OCI-LY7 (cell line): ENCODE measurements at regions not wholly inside any gene's neighbourhood (a gene's known extent, or its start where the extent isn't known, plus 50 kb on each side); places are given as distances from the start of the nearest gene placed in this dataset.
"Not testable (repeated sequence)": the region's sequence is repeated elsewhere in the genome, so short reads cannot be mapped to it uniquely, and the experiment has no call there.

Experiments
- BruUV-seq: library from RNA; stranded (reverse); fragments of 400-500 nt; replicated peaks from 2 replicates; lab custom pipeline; 2021; lab: Mats Ljungman, UMichigan
- CTCF ChIA-PET: fragments of 300-600 bp; sonication (Branson Sonifier 250); formaldehyde crosslinking; loops from one replicate; lab custom pipeline; 2022; ENCODE audit warnings: antibody characterized with exemption; ENCODE audit not compliant: unreplicated experiment; lab: Charles Lee
- POLR2A ChIA-PET: fragments of 300-600 bp; sonication (Branson Sonifier 250); formaldehyde crosslinking; loops from one replicate; lab custom pipeline; 2022; ENCODE audit warnings: antibody characterized with exemption; lab: Charles Lee
- DNase-seq: peaks from one replicate; pipeline ENCODE4 v3.0.0-alpha.2; 2015; ENCODE audit warnings: low spot score
- H2AFZ ChIP-seq: fragments of 200-600 bp; sonication (generic), shearing (Covaris generic); 2 replicates; pipeline ENCODE4 v1.6.1; 2014; ENCODE audit warnings: mild to moderate bottlenecking, antibody characterized with exemption, low read length, moderate library complexity
- H3K27ac ChIP-seq: fragments of 200-600 bp; sonication (generic); 2 replicates; pipeline ENCODE4 v1.5.1; 2014; ENCODE audit warnings: mixed run types, low read depth, mild to moderate bottlenecking, moderate library complexity, low read length, inconsistent platforms; ENCODE audit not compliant: poor library complexity, severe bottlenecking
- H3K36me3 ChIP-seq: fragments of 200-600 bp; sonication (generic); 2 replicates; pipeline ENCODE4 v1.6.1; 2014; ENCODE audit warnings: mild to moderate bottlenecking, antibody characterized with exemption, low read length, moderate library complexity, mixed read lengths; ENCODE audit not compliant: insufficient read depth
- H3K4me1 ChIP-seq: fragments of 200-600 bp; sonication (generic); 2 replicates; pipeline ENCODE4 v1.5.1; 2014; ENCODE audit warnings: mild to moderate bottlenecking, low read length; ENCODE audit not compliant: insufficient read depth, poor library complexity, severe bottlenecking
- H3K4me2 ChIP-seq: fragments of 200-600 bp; sonication (generic); 2 replicates; pipeline ENCODE4 v1.6.1; 2014; ENCODE audit warnings: mild to moderate bottlenecking, low read length
- H3K4me3 ChIP-seq: fragments of 200-600 bp; sonication (generic); 2 replicates; pipeline ENCODE4 v1.5.1; 2014; ENCODE audit warnings: mild to moderate bottlenecking, low read depth, low read length; ENCODE audit not compliant: poor library complexity, severe bottlenecking
- H3K79me2 ChIP-seq: fragments of 200-600 bp; sonication (generic); 2 replicates; pipeline ENCODE4 v1.6.1; 2016; ENCODE audit warnings: low read depth, mild to moderate bottlenecking, low read length, moderate library complexity, mixed read lengths; ENCODE audit not compliant: insufficient read depth
- H3K9me2 ChIP-seq: fragments of 200-600 bp; sonication (generic); 2 replicates; pipeline ENCODE4 v1.6.1; 2016; ENCODE audit warnings: mild to moderate bottlenecking, low read length, mixed read lengths; ENCODE audit not compliant: insufficient read depth
- H3K9me3 ChIP-seq: fragments of 200-600 bp; sonication (generic); 2 replicates; pipeline ENCODE4 v1.6.1; 2014; ENCODE audit warnings: mild to moderate bottlenecking, mixed run types, low read length, mixed read lengths
- H4K20me1 ChIP-seq: fragments of 200-600 bp; sonication (generic); 2 replicates; pipeline ENCODE4 v1.6.1; 2014; ENCODE audit warnings: mild to moderate bottlenecking, antibody characterized with exemption, low read length, moderate library complexity, mixed read lengths; ENCODE audit not compliant: insufficient read depth
- CTCF ChIP-seq: fragments of 200-600 bp; sonication (generic); conservative IDR thresholded peaks from 2 replicates; pipeline ENCODE4 v1.5.1; 2014; ENCODE audit warnings: mild to moderate bottlenecking, antibody characterized with exemption, low read length, moderate library complexity, mixed read lengths
- EZH2phosphoT487 ChIP-seq: fragments of 200-600 bp; sonication (generic); IDR thresholded peaks from 2 replicates; pipeline ENCODE4 v1.6.1; 2018; ENCODE audit warnings: low read depth, borderline replicate concordance, mild to moderate bottlenecking, mixed run types, antibody characterized with exemption, low read length, moderate library complexity, mixed read lengths
- intact Hi-C: fragments of 100-400 bp; cut with micrococcal nuclease; formaldehyde crosslinking; loops from one replicate; pipeline ENCODE4 v1.10.0; 2022; ENCODE audit not compliant: unreplicated experiment

GRCh38 chr5:52626312-52626711, 161.4 kb upstream of the ITGA1 start:
- TF ChIP-seq CTCF = no peak
- no peak for TF ChIP-seq EZH2phosphoT487
- CTCF ChIA-PET = no interaction called here

GRCh38 chr5:52627740-52628139, 160.0 kb upstream of the ITGA1 start:
- Histone ChIP-seq H3K4me2 (no peak overlapping the region), H3K36me3 (no peaks in the 10 kb centered on the region), H3K4me3 (no peak overlapping the region), H3K9me3 (no peaks in the 10 kb centered on the region), H2AFZ (no peak overlapping the region), H4K20me1 (no peaks in the 10 kb centered on the region), H3K27ac (no peak overlapping the region), H3K4me1 (no peaks in the 10 kb centered on the region), H3K9me2 (no peaks in the 10 kb centered on the region), H3K79me2 (no peaks in the 10 kb centered on the region)
- ChIA-PET POLR2A (no interaction called here), CTCF (no interaction called here)
- TF ChIP-seq EZH2phosphoT487 = no peak
- no peak for TF ChIP-seq CTCF
- BruUV-seq = no TSS peak
- intact Hi-C loops = no loop called here
- no peak for DNase-seq

More at GRCh38 chr5:52626312-52626711, 161.4 kb upstream of the ITGA1 start:
- no peaks in the 10 kb centered on the region for H3K9me2 ChIP-seq
- no peak overlapping the region for H3K4me2 ChIP-seq
- DNase-seq = no peak
- no peak overlapping the region for H3K27ac ChIP-seq
- BruUV-seq = no TSS peak
- no peak overlapping the region for H3K4me3 ChIP-seq
- H3K9me3 ChIP-seq = no peaks in the 10 kb centered on the region
- POLR2A ChIA-PET = no interaction called here
- H3K4me1 ChIP-seq = no peaks in the 10 kb centered on the region
- no peaks in the 10 kb centered on the region for H4K20me1 ChIP-seq
- intact Hi-C loops = no loop called here
- H2AFZ ChIP-seq = no peak overlapping the region
- H3K79me2 ChIP-seq = no peaks in the 10 kb centered on the region
- H3K36me3 ChIP-seq = no peaks in the 10 kb centered on the region

GRCh38 chr5:52632281-52632680, 155.4 kb upstream of the ITGA1 start:
- Histone ChIP-seq H3K9me2 (no peaks in the 10 kb centered on the region), H3K4me2 (no peak overlapping the region), H3K4me3 (no peak overlapping the region), H3K79me2 (no peaks in the 10 kb centered on the region), H3K4me1 (no peaks in the 10 kb centered on the region), H3K36me3 (no peaks in the 10 kb centered on the region), H2AFZ (no peak overlapping the region), H3K27ac (no peak overlapping the region), H4K20me1 (no peaks in the 10 kb centered on the region), H3K9me3 (no peaks in the 10 kb centered on the region)
- no peak for TF ChIP-seq CTCF
- no peak for TF ChIP-seq EZH2phosphoT487
- CTCF ChIA-PET = no interaction called here
- no TSS peak for BruUV-seq
- POLR2A ChIA-PET = no interaction called here
- intact Hi-C loops = no loop called here
- DNase-seq = no peak

- BruUV-seq, POLR2A ChIA-PET: not testable (repeated sequence)
Measured at GRCh38 chr5:52634171-52634570, 153.5 kb upstream of the ITGA1 start.

More at GRCh38 chr5:52634171-52634570, 153.5 kb upstream of the ITGA1 start:
- DNase-seq, H3K4me3 ChIP-seq, H3K4me1 ChIP-seq, H3K79me2 ChIP-seq, intact Hi-C loops, H4K20me1 ChIP-seq, H3K27ac ChIP-seq, H3K36me3 ChIP-seq, H3K9me3 ChIP-seq, H2AFZ ChIP-seq, CTCF ChIA-PET, H3K4me2 ChIP-seq, H3K9me2 ChIP-seq: not testable (repeated sequence)
